NT2/D1 (cell line): ENCODE measurements at regions not wholly inside any gene's neighbourhood (a gene's known extent, or its start where the extent isn't known, plus 50 kb on each side); places are given as distances from the start of the nearest gene placed in this dataset.

ENCODE experiments used
- SUZ12 ChIP-seq: IDR thresholded peaks from 2 replicates; pipeline ENCODE4 v1.6.1; 2011; ENCODE audit not compliant: insufficient read length, insufficient read depth; ENCODE audit errors: extremely low read depth
- YY1 ChIP-seq: IDR thresholded peaks from 2 replicates; pipeline ENCODE4 v1.6.1; 2011; ENCODE audit not compliant: insufficient read length, insufficient read depth

- no peak for TF ChIP-seq SUZ12
- TF ChIP-seq YY1 = no peak
Observed at GRCh38 chr11:107275632-107276031, 182.0 kb downstream of the CWF19L2 start.
